ENCODE measurements at regions not wholly inside any gene's neighbourhood (a gene's known extent, or its start where the extent isn't known, plus 50 kb on each side); places are given as distances from the start of the nearest gene placed in this dataset.
"Not testable (repeated sequence)": the region's sequence is repeated elsewhere in the genome, so short reads cannot be mapped to it uniquely, and the experiment has no call there.

DNA sequence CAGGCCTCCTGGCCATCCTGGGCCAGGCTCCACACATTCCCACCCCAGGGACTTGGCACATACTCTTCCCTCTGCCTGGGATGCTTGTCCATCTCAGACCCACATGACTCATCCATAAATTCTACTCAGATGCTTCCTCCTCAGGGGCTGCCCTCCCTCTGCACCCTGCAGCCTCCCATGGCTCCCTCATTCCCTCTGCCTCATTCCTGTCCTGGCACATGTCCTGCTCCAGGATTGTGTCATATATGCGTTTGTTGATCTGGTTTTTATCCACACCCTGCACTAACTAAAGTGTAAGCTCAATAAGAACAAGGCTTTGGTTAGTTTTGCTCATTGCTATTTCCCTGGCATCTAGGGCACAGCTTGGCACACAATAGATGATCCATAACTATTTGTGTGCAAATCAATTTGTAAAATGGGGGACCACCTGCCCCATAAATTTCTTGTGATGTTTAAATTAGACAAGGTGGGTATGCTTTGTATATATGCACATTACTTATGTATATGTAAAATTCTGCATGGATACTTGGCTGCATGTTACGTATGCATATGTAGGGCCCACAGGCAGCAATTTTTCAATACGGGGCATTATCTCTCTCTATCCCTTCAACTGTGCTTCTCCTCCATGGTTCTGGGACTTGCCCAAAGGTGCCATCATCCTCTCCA is 191.4 kb downstream of the PTPRU start:
- no peak for DNase-seq

DNA sequence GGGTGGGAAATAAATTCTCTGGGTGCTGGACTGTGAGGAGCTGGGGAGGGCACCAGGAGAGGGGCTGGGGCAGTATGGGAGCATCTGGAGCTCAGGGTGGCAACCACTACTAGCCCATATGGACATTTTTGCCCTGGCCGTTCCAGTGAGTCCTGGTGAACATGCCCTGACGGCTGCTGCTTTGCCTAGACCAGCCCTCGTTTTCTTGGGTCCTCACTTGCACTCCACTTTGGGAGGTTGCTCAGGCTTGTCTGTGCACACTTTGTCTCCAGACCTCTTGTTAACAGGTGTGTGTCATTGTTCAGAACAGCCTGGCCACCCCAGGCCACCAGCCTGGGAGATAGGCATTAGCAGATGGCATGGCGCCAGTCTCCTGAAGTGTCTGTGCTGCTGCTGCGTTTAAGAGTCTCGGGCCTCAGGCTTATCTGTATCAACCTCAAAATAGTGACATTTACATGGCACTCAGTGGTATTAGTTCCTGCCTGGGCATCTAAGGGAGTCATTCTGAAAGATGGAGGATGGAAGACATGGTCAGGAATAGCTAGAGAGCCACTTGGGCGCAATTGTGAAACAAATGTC is 190.5 kb downstream of the PTPRU start:
- no peak for DNase-seq

GRCh38 chr1:29425631-29426030 is 189.3 kb downstream of the PTPRU start:
- DNase-seq = no peak

- DNase-seq = no peak
These were observed 187.9 kb downstream of the PTPRU start for GRCh38 chr1:29424266-29424665.

GRCh38 chr1:29420202-29420601 is 183.9 kb downstream of the PTPRU start:
- DNase-seq = no peak

- no peak for DNase-seq
These were observed 181.6 kb downstream of the PTPRU start for GRCh38 chr1:29417971-29418370.

- no peak for DNase-seq
These were observed 181.0 kb downstream of the PTPRU start for GRCh38 chr1:29417147-29417858.

DNA sequence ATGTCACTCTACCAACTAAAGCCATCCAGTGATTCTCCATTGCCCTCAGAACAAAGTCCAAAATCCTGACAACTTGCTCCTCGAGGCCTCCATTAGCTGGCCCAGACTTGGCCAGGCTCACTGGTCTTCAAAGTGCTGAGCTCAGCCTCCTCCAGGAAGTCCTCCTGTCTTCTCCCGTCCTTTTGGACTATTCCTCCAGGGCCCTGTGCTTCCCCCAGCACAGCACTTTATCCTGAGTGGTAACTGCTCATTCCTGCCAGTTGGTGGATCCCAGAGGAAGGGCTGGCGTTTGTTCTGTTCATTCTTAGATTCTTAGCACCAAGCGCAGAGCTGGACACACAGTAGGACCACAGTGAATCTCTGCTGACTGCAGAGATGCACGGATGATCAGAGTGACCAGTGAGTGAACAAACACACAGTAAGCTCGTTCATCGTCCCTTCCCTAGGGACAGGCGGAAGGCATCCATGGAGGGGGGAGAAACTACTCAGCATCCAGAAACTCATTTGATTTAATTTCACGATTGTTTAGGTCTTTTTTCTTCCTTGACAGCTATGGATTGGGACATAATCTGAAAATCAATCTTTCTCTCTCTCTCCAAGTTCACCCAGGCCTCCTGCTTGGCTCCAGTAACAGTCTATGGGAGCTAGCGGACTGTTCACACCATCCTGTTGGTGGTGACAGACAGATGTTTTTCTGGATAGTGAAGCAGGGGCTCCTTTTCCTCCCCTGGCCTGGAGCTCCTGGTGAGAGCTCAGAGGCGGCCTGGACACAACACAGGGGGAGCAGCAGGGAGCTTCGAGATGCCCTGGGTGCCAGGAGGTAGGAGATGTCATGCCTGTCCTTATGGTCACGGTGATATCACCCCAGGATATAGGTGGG is 180.2 kb downstream of the PTPRU start:
- no peak for DNase-seq

GRCh38 chr1:29415861-29416260 is 179.5 kb downstream of the PTPRU start:
- DNase-seq = no peak

GRCh38 chr1:29415156-29415830 is 179.0 kb downstream of the PTPRU start:
- no peak for DNase-seq

GRCh38 chr1:29414086-29414485 is 177.8 kb downstream of the PTPRU start:
- no peak for DNase-seq

- DNase-seq = no peak
These were observed 177.3 kb downstream of the PTPRU start for GRCh38 chr1:29413661-29414060.

DNA sequence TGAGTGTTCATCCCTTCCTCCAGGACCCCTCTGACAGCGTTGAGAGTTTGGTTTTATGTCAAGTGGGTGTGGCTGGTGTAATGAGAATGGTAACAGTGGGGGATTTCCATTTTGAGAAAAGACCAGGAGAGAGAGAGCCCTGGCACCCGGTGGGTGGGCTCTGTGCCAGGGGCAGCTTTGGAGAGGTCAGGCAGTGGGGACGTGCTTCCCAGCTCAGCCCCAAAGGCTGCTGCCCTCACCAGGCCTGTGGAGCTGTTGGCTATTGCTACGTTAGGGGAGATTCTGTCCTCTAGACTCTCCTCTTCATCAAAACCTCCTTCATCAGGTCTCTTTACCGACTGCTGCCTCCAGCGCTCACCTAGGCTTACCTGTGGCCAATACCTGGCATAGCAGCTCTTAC is 176.3 kb downstream of the PTPRU start:
- no peak for DNase-seq

- DNase-seq = no peak
These were observed 174.2 kb downstream of the PTPRU start for GRCh38 chr1:29410476-29410875.

GRCh38 chr1:29409616-29410015 is 173.3 kb downstream of the PTPRU start:
- DNase-seq = no peak

DNA sequence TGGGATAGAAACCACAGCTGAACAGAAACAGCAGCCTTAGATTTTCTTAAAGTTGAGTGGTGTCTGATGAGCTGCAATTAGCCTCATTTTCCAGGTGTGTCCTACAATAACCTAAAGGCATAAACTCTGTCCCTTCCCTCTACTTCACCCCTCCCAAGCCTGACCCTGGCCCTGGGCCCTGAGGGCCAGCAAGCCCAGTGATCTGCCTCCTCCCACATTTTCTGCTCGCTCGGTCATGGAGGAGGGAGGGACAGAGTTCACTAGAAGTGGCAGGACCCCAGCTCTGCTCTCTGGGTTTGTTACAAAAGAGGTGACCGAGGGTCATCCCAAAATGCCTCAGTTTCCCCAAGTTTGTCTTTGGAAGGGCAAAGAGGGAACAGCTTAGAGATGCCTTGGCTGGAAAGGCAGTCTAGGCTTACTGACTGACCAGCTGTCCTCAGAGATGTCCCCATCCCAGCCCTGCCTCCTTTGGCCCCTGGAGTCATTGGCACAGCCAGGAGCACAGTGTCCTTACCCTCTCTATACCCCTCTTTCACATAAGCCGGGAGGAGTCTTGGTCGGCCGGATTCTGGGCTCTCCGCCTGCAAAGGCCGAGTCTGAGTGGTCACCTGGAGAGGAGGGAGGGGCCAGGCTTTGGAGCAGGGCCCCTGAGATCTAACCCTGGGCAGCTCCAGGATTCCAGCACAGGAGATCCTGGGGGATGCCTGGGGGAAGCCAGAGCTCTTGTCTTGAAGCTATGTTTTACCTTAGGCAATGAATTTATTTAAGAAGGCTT is 172.7 kb downstream of the PTPRU start:
- no peak for DNase-seq

DNA sequence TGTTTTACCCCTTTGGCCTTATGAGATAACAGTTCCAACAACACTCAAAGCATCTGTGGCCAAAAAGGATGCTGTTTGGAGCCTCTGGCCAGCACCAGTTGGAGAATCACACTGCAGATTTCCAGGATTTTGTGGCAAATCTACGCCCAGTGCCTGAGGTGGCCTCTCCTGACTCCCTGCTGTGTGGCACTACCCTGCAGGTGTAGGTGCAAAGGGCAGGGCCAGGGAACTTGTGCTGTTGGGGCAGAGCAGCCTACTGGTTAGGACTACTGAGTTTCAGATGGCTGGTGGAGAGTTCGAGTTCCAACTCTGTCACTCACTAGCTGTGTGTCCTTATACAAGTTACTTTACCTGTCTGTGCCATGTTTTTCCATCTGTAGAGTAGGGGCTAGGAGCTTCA is 170.5 kb downstream of the PTPRU start:
- no peak for DNase-seq

GRCh38 chr1:29400203-29400602 is 163.9 kb downstream of the PTPRU start:
- not testable (repeated sequence) for DNase-seq

DNA sequence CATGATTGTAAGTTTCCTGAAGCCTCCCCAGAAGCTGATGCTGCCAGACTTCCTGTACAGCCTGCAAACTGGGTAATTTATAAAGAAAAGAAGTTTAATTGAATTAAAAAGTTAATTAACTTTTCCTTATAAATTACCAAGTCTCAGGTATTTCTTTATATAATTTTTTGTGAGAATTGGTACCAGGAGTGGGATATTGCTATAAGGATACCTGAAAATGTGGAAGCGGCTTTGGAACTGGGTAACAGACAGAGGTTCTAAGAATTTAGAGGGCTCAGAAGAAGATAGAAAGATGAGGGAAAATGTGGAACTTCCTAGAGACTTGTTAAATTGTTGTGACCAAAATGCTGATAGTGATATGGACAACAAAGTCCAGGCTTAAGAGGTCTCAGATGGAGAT is 163.1 kb downstream of the PTPRU start:
- no peak for DNase-seq

DNA sequence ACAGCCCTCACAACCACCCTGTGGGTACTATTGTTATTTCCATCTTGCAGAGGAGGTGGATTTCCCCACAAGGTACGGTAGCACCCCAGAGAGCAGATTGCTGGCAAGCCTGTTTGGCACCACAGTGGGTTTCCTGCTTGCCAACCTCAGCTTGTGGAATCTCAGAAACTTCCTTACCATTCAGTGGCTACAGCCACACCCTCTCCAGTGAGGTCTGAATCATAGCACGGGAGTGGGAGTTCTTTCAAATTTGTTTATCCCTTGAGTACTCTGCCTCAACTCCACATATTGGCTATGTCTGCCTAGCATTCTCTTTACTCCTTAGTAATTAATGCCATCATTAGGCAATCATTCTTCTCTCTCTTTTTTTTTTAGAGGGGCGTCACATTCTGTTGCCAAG is 162.1 kb downstream of the PTPRU start:
- no peak for DNase-seq

DNA sequence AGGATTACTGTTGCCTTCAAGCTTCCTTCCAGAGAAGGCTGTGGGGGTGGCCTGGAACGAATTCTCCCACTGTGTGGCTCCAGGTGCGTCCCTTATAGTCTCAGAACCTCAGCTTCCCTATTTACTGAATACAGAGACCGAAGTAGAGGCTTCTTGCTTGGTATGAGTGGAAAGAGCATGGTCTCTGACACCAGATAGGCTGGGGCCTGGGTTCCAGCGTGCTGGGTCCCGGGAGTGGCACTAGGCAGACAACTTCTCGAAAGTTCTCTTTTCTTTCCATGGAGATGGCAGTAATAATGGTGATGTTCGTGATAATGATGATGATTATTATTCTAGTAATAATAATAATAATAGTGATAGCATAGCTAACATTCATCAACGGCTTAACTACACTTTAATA is 161.7 kb downstream of the PTPRU start:
- no peak for DNase-seq

GRCh38 chr1:29397256-29397590 is 160.9 kb downstream of the PTPRU start:
- DNase-seq = no peak
